ENCODE measurements at regions not wholly inside any gene's neighbourhood (a gene's known extent, or its start where the extent isn't known, plus 50 kb on each side); places are given as distances from the start of the nearest gene placed in this dataset.

DNA sequence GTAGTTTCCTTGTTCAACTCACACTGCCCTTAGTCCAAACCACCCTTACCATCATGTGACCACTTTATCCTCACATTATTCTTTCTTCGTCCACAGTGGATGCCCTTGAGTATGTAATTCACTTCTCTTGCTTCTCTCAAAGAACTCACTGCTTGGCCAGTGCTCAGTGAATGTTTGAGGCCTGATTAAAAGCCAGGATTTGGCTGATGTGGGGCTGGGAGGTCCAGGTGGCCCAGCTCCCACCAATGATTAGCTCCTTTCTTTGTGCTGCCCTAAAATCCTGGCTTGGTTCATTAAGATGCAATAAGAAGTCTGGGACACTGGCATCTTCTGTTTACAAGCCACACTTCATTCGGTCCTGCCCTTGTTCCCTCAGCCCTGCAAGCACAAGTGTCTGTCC, 97.8 kb upstream of the CELF4 start:
- TF ChIP-seq, protein P1, sequence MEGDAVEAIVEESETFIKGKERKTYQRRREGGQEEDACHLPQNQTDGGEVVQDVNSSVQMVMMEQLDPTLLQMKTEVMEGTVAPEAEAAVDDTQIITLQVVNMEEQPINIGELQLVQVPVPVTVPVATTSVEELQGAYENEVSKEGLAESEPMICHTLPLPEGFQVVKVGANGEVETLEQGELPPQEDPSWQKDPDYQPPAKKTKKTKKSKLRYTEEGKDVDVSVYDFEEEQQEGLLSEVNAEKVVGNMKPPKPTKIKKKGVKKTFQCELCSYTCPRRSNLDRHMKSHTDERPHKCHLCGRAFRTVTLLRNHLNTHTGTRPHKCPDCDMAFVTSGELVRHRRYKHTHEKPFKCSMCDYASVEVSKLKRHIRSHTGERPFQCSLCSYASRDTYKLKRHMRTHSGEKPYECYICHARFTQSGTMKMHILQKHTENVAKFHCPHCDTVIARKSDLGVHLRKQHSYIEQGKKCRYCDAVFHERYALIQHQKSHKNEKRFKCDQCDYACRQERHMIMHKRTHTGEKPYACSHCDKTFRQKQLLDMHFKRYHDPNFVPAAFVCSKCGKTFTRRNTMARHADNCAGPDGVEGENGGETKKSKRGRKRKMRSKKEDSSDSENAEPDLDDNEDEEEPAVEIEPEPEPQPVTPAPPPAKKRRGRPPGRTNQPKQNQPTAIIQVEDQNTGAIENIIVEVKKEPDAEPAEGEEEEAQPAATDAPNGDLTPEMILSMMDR (IDR thresholded peaks at IDR 0.05): no peak
- TF ChIP-seq POLR2A (IDR thresholded peaks at IDR 0.05): no peak

All from Peyer's patch (tissue), 4 donors.